LHCN-M2 (cell line): ENCODE measurements at regions not wholly inside any gene's neighbourhood (a gene's known extent, or its start where the extent isn't known, plus 50 kb on each side); places are given as distances from the start of the nearest gene placed in this dataset.
A peak's percentile ranks its signal among the peaks of the same experiment; 100 is the strongest.
"Not testable (repeated sequence)": the region's sequence is repeated elsewhere in the genome, so short reads cannot be mapped to it uniquely, and the experiment has no call there.

Experiments used
- DNase-seq: peaks from one replicate; pipeline ENCODE4 v3.0.0-alpha.2; 2012; ENCODE audit warnings: low read depth

GRCh38 chr4:72942565-72942964 lies 127.0 kb downstream of the COX18 start:
- DNase-seq: no peak

GRCh38 chr4:72938516-72938915 lies 131.0 kb downstream of the COX18 start:
- DNase-seq: no peak

GRCh38 chr4:72935462-72935861 lies 134.1 kb downstream of the COX18 start:
- DNase-seq: no peak

GRCh38 chr4:72933029-72933428 lies 136.5 kb downstream of the COX18 start:
- DNase-seq: no peak

GRCh38 chr4:72931346-72931745 lies 138.2 kb downstream of the COX18 start:
- no peak for DNase-seq

- not testable (repeated sequence) for DNase-seq
These were observed 139.8 kb downstream of the COX18 start for GRCh38 chr4:72929596-72930274.

- no peak for DNase-seq
These were observed 144.7 kb downstream of the COX18 start for GRCh38 chr4:72924814-72925213.

- DNase-seq: no peak
These were observed 149.6 kb downstream of the COX18 start for GRCh38 chr4:72919937-72920336.

GRCh38 chr4:72919464-72919863 lies 150.1 kb downstream of the COX18 start:
- no peak for DNase-seq

- DNase-seq: no peak
These were observed 151.2 kb downstream of the COX18 start for GRCh38 chr4:72918362-72918761.

GRCh38 chr4:72911316-72911715 lies 158.2 kb downstream of the COX18 start:
- no peak for DNase-seq

- no peak for DNase-seq
These were observed 160.1 kb downstream of the COX18 start for GRCh38 chr4:72909461-72909860.

- DNase-seq: no peak
These were observed 167.2 kb downstream of the COX18 start for GRCh38 chr4:72902354-72902753.

- DNase-seq: no peak
These were observed 168.0 kb downstream of the COX18 start for GRCh38 chr4:72901553-72901952.

GRCh38 chr4:72900952-72901351 lies 168.6 kb downstream of the COX18 start:
- no peak for DNase-seq

GRCh38 chr4:72899621-72900020 lies 169.9 kb downstream of the COX18 start:
- no peak for DNase-seq

GRCh38 chr4:72899214-72899613 lies 170.3 kb downstream of the COX18 start:
- DNase-seq: no peak

GRCh38 chr4:72896515-72896914 lies 173.0 kb downstream of the COX18 start:
- DNase-seq: peak; percentile 72

- peak; percentile 19 for DNase-seq
These were observed 174.1 kb downstream of the COX18 start for GRCh38 chr4:72895408-72895807.

- DNase-seq: no peak
These were observed 176.0 kb downstream of the COX18 start for GRCh38 chr4:72893354-72894066.

GRCh38 chr4:72888331-72888730 lies 181.2 kb downstream of the COX18 start:
- no peak for DNase-seq

- DNase-seq: no peak
These were observed 182.4 kb downstream of the COX18 start for GRCh38 chr4:72887152-72887551.

- DNase-seq: peak; percentile 12
These were observed 182.9 kb downstream of the COX18 start for GRCh38 chr4:72886602-72887001.
